ENCODE measurements at regions not wholly inside any gene's neighbourhood (a gene's known extent, or its start where the extent isn't known, plus 50 kb on each side); places are given as distances from the start of the nearest gene placed in this dataset.

DNA sequence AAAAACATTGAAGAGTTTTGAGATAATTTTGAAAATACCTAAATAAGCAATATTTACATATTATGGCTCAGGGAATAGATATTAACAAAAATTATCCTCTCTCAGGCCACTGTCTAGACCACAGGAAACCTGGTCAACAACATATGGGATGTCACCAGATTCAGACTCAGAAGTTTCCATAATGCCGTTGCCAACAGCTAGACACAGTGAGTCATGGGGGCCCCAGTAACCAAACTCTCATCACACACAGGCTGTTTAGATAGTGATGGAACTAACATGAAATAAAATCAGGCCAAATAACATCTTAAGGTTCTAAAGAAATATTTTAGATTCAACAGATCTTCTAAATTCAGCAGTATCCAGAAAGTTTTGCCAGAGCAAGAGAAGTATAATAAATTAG is 681.7 kb upstream of the ADAMTS5 start:
- Histone ChIP-seq H3K27me3 (replicated peaks in 1 of 4; ENCODE audit: control extremely low read depth in 1 of 4, control insufficient read depth in 3 of 4, insufficient read depth in 4 of 4, low read length in 3 of 4) (no peaks in the 10 kb centered on the region), H4K20me1 (ENCODE audit: control insufficient read depth, insufficient read depth, low read length, poor library complexity, severe bottlenecking) (no peaks in the 10 kb centered on the region), H3K79me2 (ENCODE audit: control insufficient read depth, insufficient read depth, low read length) (no peaks in the 10 kb centered on the region), H3K4me2 (replicated peaks; ENCODE audit: low read depth, low read length, poor library complexity, severe bottlenecking) (no peak overlapping the region), H3K9me3 (ENCODE audit: control extremely low read depth in 1 of 3, control insufficient read depth in 2 of 3, insufficient read depth in 1 of 3, low read length in 2 of 3) (no peaks in the 10 kb centered on the region), H2AFZ (ENCODE audit: insufficient read depth, low read depth, low read length, poor library complexity, severe bottlenecking) (no peak overlapping the region), H3K9ac (ENCODE audit: low read length) (no peak overlapping the region), H3K27ac (ENCODE audit: low read length in 2 of 2) (no peak overlapping the region), H3K36me3 (replicated peaks in 1 of 2; ENCODE audit: control extremely low read depth in 1 of 2, control insufficient read depth in 1 of 2, extremely low read depth in 1 of 2, insufficient read depth in 2 of 2, low read length in 1 of 2) (no peaks in the 10 kb centered on the region), H3K4me1 (ENCODE audit: control insufficient read depth in 2 of 2, insufficient read depth in 2 of 2, low read length in 2 of 2) (no peaks in the 10 kb centered on the region), H3K4me3 (ENCODE audit: control extremely low read depth in 1 of 5, extremely low read depth in 1 of 5, insufficient read depth in 1 of 5, low read depth in 2 of 5, low read length in 4 of 5) (no peak overlapping the region)
- Mint-ChIP-seq H3K4me1 (no peaks in the 10 kb centered on the region), H3K9me3 (ENCODE audit: insufficient read depth) (peaks cover 2% of the 10 kb centered on the region), H3K27me3 (no peaks in the 10 kb centered on the region), H3K27ac (no peak overlapping the region), H3K4me3 (no peak overlapping the region)
- POLR2A ChIA-PET = no interaction called here
- DNase-seq = no peak
- WGBS (ENCODE audit: insufficient coverage) = no CpG with 5 or more reads among the region's 1 CpG
- no peak for TF ChIP-seq EZH2 (IDR thresholded peaks at IDR 0.05; ENCODE audit: borderline replicate concordance, insufficient read depth, low read depth, low read length, poor library complexity, severe bottlenecking)
- TF ChIP-seq, protein P1, sequence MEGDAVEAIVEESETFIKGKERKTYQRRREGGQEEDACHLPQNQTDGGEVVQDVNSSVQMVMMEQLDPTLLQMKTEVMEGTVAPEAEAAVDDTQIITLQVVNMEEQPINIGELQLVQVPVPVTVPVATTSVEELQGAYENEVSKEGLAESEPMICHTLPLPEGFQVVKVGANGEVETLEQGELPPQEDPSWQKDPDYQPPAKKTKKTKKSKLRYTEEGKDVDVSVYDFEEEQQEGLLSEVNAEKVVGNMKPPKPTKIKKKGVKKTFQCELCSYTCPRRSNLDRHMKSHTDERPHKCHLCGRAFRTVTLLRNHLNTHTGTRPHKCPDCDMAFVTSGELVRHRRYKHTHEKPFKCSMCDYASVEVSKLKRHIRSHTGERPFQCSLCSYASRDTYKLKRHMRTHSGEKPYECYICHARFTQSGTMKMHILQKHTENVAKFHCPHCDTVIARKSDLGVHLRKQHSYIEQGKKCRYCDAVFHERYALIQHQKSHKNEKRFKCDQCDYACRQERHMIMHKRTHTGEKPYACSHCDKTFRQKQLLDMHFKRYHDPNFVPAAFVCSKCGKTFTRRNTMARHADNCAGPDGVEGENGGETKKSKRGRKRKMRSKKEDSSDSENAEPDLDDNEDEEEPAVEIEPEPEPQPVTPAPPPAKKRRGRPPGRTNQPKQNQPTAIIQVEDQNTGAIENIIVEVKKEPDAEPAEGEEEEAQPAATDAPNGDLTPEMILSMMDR (IDR thresholded peaks at IDR 0.05) = no peak
- no peak for ATAC-seq (ENCODE audit: low read depth)
- CTCF ChIA-PET = no interaction called here
- intact Hi-C loops (cut with micrococcal nuclease) = no loop called here

DNA sequence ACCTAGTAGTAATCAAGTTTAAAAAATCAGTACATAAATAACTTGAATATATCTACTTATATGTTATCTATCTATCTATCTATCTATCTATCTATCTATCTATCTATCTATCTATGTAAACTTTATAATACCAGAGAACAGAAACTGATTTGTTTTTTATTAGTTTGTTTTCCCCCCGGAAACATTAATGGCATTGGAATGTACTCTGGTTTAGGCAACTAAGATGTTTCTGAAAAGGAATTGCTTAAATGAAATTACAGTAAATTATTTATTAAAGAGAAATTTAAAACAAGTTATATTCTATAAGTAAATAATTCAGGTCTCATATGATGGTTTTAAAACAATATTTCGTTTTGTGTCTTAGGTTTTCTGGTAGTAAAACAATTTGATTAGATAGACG is 681.0 kb upstream of the ADAMTS5 start:
- no peaks in the 10 kb centered on the region for H3K9me3 ChIP-seq (ENCODE audit: control extremely low read depth in 1 of 3, control insufficient read depth in 2 of 3, insufficient read depth in 1 of 3, low read length in 2 of 3)
- H3K27ac Mint-ChIP-seq = no peak overlapping the region
- no peaks in the 10 kb centered on the region for H3K4me1 Mint-ChIP-seq
- no peaks in the 10 kb centered on the region for H3K79me2 ChIP-seq (ENCODE audit: control insufficient read depth, insufficient read depth, low read length)
- no peak overlapping the region for H3K9ac ChIP-seq (ENCODE audit: low read length)
- no peaks in the 10 kb centered on the region for H4K20me1 ChIP-seq (ENCODE audit: control insufficient read depth, insufficient read depth, low read length, poor library complexity, severe bottlenecking)
- CTCF ChIA-PET = no interaction called here
- no peaks in the 10 kb centered on the region for H3K36me3 ChIP-seq (replicated peaks in 1 of 2; ENCODE audit: control extremely low read depth in 1 of 2, control insufficient read depth in 1 of 2, extremely low read depth in 1 of 2, insufficient read depth in 2 of 2, low read length in 1 of 2)
- H3K4me1 ChIP-seq (ENCODE audit: control insufficient read depth in 2 of 2, insufficient read depth in 2 of 2, low read length in 2 of 2) = no peaks in the 10 kb centered on the region
- H3K4me2 ChIP-seq (replicated peaks; ENCODE audit: low read depth, low read length, poor library complexity, severe bottlenecking) = no peak overlapping the region
- H3K27me3 Mint-ChIP-seq = no peaks in the 10 kb centered on the region
- WGBS (ENCODE audit: insufficient coverage) = no CpG with 5 or more reads among the region's 3 CpGs
- peaks cover 2% of the 10 kb centered on the region for H3K9me3 Mint-ChIP-seq (ENCODE audit: insufficient read depth)
- H3K27me3 ChIP-seq (replicated peaks in 1 of 4; ENCODE audit: control extremely low read depth in 1 of 4, control insufficient read depth in 3 of 4, insufficient read depth in 4 of 4, low read length in 3 of 4) = no peaks in the 10 kb centered on the region
- DNase-seq (no peak), ATAC-seq (ENCODE audit: low read depth) (no peak)
- no peak overlapping the region for H2AFZ ChIP-seq (ENCODE audit: insufficient read depth, low read depth, low read length, poor library complexity, severe bottlenecking)
- no peak overlapping the region for H3K4me3 Mint-ChIP-seq
- no peak overlapping the region for H3K4me3 ChIP-seq (ENCODE audit: control extremely low read depth in 1 of 5, extremely low read depth in 1 of 5, insufficient read depth in 1 of 5, low read depth in 2 of 5, low read length in 4 of 5)
- TF ChIP-seq EZH2 (IDR thresholded peaks at IDR 0.05; ENCODE audit: borderline replicate concordance, insufficient read depth, low read depth, low read length, poor library complexity, severe bottlenecking) = no peak
- TF ChIP-seq, protein P1 (IDR thresholded peaks at IDR 0.05) = no peak
- POLR2A ChIA-PET = no interaction called here
- intact Hi-C loops (cut with micrococcal nuclease) = no loop called here
- H3K27ac ChIP-seq (ENCODE audit: low read length in 2 of 2) = no peak overlapping the region
